ENCODE measurements at regions not wholly inside any gene's neighbourhood (a gene's known extent, or its start where the extent isn't known, plus 50 kb on each side); places are given as distances from the start of the nearest gene placed in this dataset.

GRCh38 chr21:35346697-35347096, 297.6 kb upstream of the RUNX1 start:
- no peak for DNase-seq (ENCODE audit: low read depth, low spot score)

- no peak for DNase-seq (ENCODE audit: low read depth, low spot score)
Observed at GRCh38 chr21:35345954-35346353, 296.9 kb upstream of the RUNX1 start.

- DNase-seq (ENCODE audit: low read depth, low spot score), result no peak
Observed at GRCh38 chr21:35344582-35344981, 295.5 kb upstream of the RUNX1 start.

- DNase-seq (ENCODE audit: low read depth, low spot score), result no peak
Observed at GRCh38 chr21:35343046-35343819, 294.1 kb upstream of the RUNX1 start.

- DNase-seq (ENCODE audit: low read depth, low spot score), result no peak
Observed at GRCh38 chr21:35342440-35342839, 293.3 kb upstream of the RUNX1 start.

- no peak for DNase-seq (ENCODE audit: low read depth, low spot score)
Observed at GRCh38 chr21:35340273-35340672, 291.2 kb upstream of the RUNX1 start.

GRCh38 chr21:35338881-35339632, 290.0 kb upstream of the RUNX1 start:
- no peak for DNase-seq (ENCODE audit: low read depth, low spot score)

GRCh38 chr21:35338281-35338680, 289.2 kb upstream of the RUNX1 start:
- DNase-seq (ENCODE audit: low read depth, low spot score), result no peak

GRCh38 chr21:35337573-35337972, 288.5 kb upstream of the RUNX1 start:
- DNase-seq (ENCODE audit: low read depth, low spot score), result no peak

GRCh38 chr21:35336534-35336933, 287.4 kb upstream of the RUNX1 start:
- DNase-seq (ENCODE audit: low read depth, low spot score), result no peak

- DNase-seq (ENCODE audit: low read depth, low spot score), result no peak
Observed at GRCh38 chr21:35335951-35336446, 286.9 kb upstream of the RUNX1 start.

- DNase-seq (ENCODE audit: low read depth, low spot score), result no peak
Observed at GRCh38 chr21:35333831-35334618, 284.9 kb upstream of the RUNX1 start.

GRCh38 chr21:35332841-35333426, 283.8 kb upstream of the RUNX1 start:
- no peak for DNase-seq (ENCODE audit: low read depth, low spot score)

GRCh38 chr21:35329940-35330660, 281.0 kb upstream of the RUNX1 start:
- no peak for DNase-seq (ENCODE audit: low read depth, low spot score)

GRCh38 chr21:35328856-35329455, 279.9 kb upstream of the RUNX1 start:
- DNase-seq (ENCODE audit: low read depth, low spot score), result no peak

GRCh38 chr21:35326677-35327076, 277.6 kb upstream of the RUNX1 start:
- no peak for DNase-seq (ENCODE audit: low read depth, low spot score)

- no peak for DNase-seq (ENCODE audit: low read depth, low spot score)
Observed at GRCh38 chr21:35325953-35326352, 276.9 kb upstream of the RUNX1 start.

- no peak for DNase-seq (ENCODE audit: low read depth, low spot score)
Observed at GRCh38 chr21:35324372-35325220, 275.5 kb upstream of the RUNX1 start.

GRCh38 chr21:35323947-35324346, 274.8 kb upstream of the RUNX1 start:
- no peak for DNase-seq (ENCODE audit: low read depth, low spot score)
